Loucy (cell line): ENCODE measurements at regions not wholly inside any gene's neighbourhood (a gene's known extent, or its start where the extent isn't known, plus 50 kb on each side); places are given as distances from the start of the nearest gene placed in this dataset.

Experiments used
- CTCF ChIP-seq: fragments of 200-600 bp; sonication (generic); conservative IDR thresholded peaks from 2 replicates; pipeline ENCODE4 v1.5.1; 2014; ENCODE audit warnings: mild to moderate bottlenecking, antibody characterized with exemption, low read length
- EZH2phosphoT487 ChIP-seq: fragments of 200-600 bp; IDR thresholded peaks from 2 replicates; pipeline ENCODE4 v1.6.1; 2018; ENCODE audit warnings: antibody characterized with exemption, mild to moderate bottlenecking, moderate library complexity, borderline replicate concordance

DNA sequence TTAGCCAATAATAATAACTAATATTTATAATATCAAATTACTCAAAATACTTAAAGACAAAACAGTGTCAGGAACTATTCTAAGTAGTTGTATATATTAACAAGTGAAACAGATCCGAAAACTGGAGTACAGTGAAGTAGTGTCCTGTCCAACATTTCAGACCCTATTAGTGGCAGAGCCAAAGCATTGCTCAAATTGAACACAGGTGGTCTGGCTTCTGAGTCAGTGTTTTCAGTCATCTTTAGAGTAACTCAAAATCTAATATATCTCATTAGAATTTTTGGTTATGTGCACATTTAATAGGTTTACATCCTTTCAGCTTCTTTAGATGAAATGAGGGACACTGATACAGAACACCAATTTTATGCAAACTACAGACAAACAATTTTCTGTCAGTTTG is 652.5 kb downstream of the CDH11 start:
- no peak for TF ChIP-seq CTCF
- TF ChIP-seq EZH2phosphoT487: no peak
